HG03571 (cell line): ENCODE measurements at regions not wholly inside any gene's neighbourhood (a gene's known extent, or its start where the extent isn't known, plus 50 kb on each side); places are given as distances from the start of the nearest gene placed in this dataset.

Experiments used
- ATAC-seq: cut with Tn5 transposase; IDR thresholded peaks from one replicate; pipeline ENCODE4 v1.9.1; 2021; ENCODE audit not compliant: unreplicated experiment

- ATAC-seq, result no peak
Measured at GRCh38 chr13:30844548-30845296, 61.3 kb upstream of the MEDAG start.

GRCh38 chr13:30845297-30846214, 60.5 kb upstream of the MEDAG start:
- ATAC-seq, result peak; percentile 41

GRCh38 chr13:30846311-30846710, 59.8 kb upstream of the MEDAG start:
- ATAC-seq, result no peak

- no peak for ATAC-seq
Measured at GRCh38 chr13:30846866-30847265, 59.2 kb upstream of the MEDAG start.

- no peak for ATAC-seq
Measured at GRCh38 chr13:30847650-30848307, 58.3 kb upstream of the MEDAG start.

GRCh38 chr13:30848332-30849027, 57.6 kb upstream of the MEDAG start:
- no peak for ATAC-seq

GRCh38 chr13:30849611-30850010, 56.5 kb upstream of the MEDAG start:
- no peak for ATAC-seq

- ATAC-seq, result no peak
Measured at GRCh38 chr13:30850204-30850866, 55.7 kb upstream of the MEDAG start.

- no peak for ATAC-seq
Measured at GRCh38 chr13:30850867-30851211, 55.2 kb upstream of the MEDAG start.

- no peak for ATAC-seq
Measured at GRCh38 chr13:30851697-30852096, 54.4 kb upstream of the MEDAG start.

GRCh38 chr13:30855569-30855968, 50.5 kb upstream of the MEDAG start:
- no peak for ATAC-seq

- no peak for ATAC-seq
Measured at GRCh38 chr13:30856005-30856790, 49.9 kb upstream of the MEDAG start.
